IPS-18a (cell line): ENCODE measurements at regions not wholly inside any gene's neighbourhood (a gene's known extent, or its start where the extent isn't known, plus 50 kb on each side); places are given as distances from the start of the nearest gene placed in this dataset.
"Not testable (repeated sequence)": the region's sequence is repeated elsewhere in the genome, so short reads cannot be mapped to it uniquely, and the experiment has no call there.

ENCODE experiments used
- H3K27ac ChIP-seq: one replicate; pipeline ENCODE4 v1.5.1; 2013; ENCODE audit warnings: low read length
- H3K27me3 ChIP-seq: one replicate; pipeline ENCODE4 v1.6.1; 2013; ENCODE audit warnings: mild to moderate bottlenecking, low read length; ENCODE audit not compliant: control insufficient read depth, insufficient read depth
- H3K36me3 ChIP-seq: one replicate; pipeline ENCODE4 v1.6.1; 2013; ENCODE audit warnings: low read depth, low read length; ENCODE audit not compliant: control insufficient read depth
- H3K4me1 ChIP-seq: one replicate; pipeline ENCODE4 v1.6.1; 2013; ENCODE audit warnings: low read depth, low read length; ENCODE audit not compliant: control insufficient read depth
- H3K4me3 ChIP-seq: one replicate; pipeline ENCODE4 v1.5.1; 2013; ENCODE audit warnings: low read length
- H3K9ac ChIP-seq: one replicate; pipeline ENCODE4 v1.6.1; 2013; ENCODE audit warnings: mild to moderate bottlenecking, low read length, moderate library complexity
- H3K9me3 ChIP-seq: one replicate; pipeline ENCODE4 v1.6.1; 2013; ENCODE audit warnings: low read depth, low read length; ENCODE audit not compliant: control insufficient read depth

- no peak overlapping the region for H3K9ac ChIP-seq
- H3K27me3 ChIP-seq = no peaks in the 10 kb centered on the region
- peaks cover 36% of the 10 kb centered on the region for H3K4me1 ChIP-seq
- no peaks in the 10 kb centered on the region for H3K36me3 ChIP-seq
- no peak overlapping the region for H3K4me3 ChIP-seq
- H3K9me3 ChIP-seq = no peaks in the 10 kb centered on the region
- peak overlapping the region; percentile 14 for H3K27ac ChIP-seq
Observed at GRCh38 chr9:78438211-78438610, 141.3 kb downstream of the PSAT1 start.

- Histone ChIP-seq H3K9me3 (no peaks in the 10 kb centered on the region), H3K4me3 (peak overlapping the region; percentile 32), H3K27me3 (no peaks in the 10 kb centered on the region), H3K9ac (no peak overlapping the region), H3K36me3 (no peaks in the 10 kb centered on the region), H3K4me1 (peaks cover 36% of the 10 kb centered on the region), H3K27ac (no peak overlapping the region)
Observed at GRCh38 chr9:78438780-78439179, 141.9 kb downstream of the PSAT1 start.

- H3K27me3 ChIP-seq = no peaks in the 10 kb centered on the region
- H3K9me3 ChIP-seq = no peaks in the 10 kb centered on the region
- no peak overlapping the region for H3K27ac ChIP-seq
- peaks cover 36% of the 10 kb centered on the region for H3K4me1 ChIP-seq
- peak overlapping the region; percentile 32 for H3K4me3 ChIP-seq
- H3K36me3 ChIP-seq = no peaks in the 10 kb centered on the region
- H3K9ac ChIP-seq = no peak overlapping the region
Observed at GRCh38 chr9:78439190-78439865, 142.4 kb downstream of the PSAT1 start.

- Histone ChIP-seq H3K4me1 (peaks cover 36% of the 10 kb centered on the region), H3K9me3 (no peaks in the 10 kb centered on the region), H3K27me3 (no peaks in the 10 kb centered on the region), H3K4me3 (peak overlapping the region; percentile 21), H3K27ac (no peak overlapping the region), H3K9ac (no peak overlapping the region), H3K36me3 (no peaks in the 10 kb centered on the region)
Observed at GRCh38 chr9:78439866-78440830, 143.2 kb downstream of the PSAT1 start.

- no peaks in the 10 kb centered on the region for H3K36me3 ChIP-seq
- H3K27ac ChIP-seq = no peak overlapping the region
- no peak overlapping the region for H3K4me3 ChIP-seq
- H3K27me3 ChIP-seq = no peaks in the 10 kb centered on the region
- H3K9me3 ChIP-seq = no peaks in the 10 kb centered on the region
- H3K9ac ChIP-seq = no peak overlapping the region
- peaks cover 36% of the 10 kb centered on the region for H3K4me1 ChIP-seq
Observed at GRCh38 chr9:78441396-78441795, 144.5 kb downstream of the PSAT1 start.

GRCh38 chr9:78441822-78442431 lies 145.0 kb downstream of the PSAT1 start:
- Histone ChIP-seq H3K4me3 (no peak overlapping the region), H3K27ac (no peak overlapping the region), H3K4me1 (peaks cover 36% of the 10 kb centered on the region), H3K27me3 (no peaks in the 10 kb centered on the region), H3K36me3 (no peaks in the 10 kb centered on the region), H3K9ac (no peak overlapping the region), H3K9me3 (no peaks in the 10 kb centered on the region)

GRCh38 chr9:78442577-78442976 lies 145.7 kb downstream of the PSAT1 start:
- not testable (repeated sequence) for H3K9ac ChIP-seq, H3K27me3 ChIP-seq, H3K36me3 ChIP-seq, H3K4me3 ChIP-seq, H3K27ac ChIP-seq, H3K9me3 ChIP-seq
- H3K4me1 ChIP-seq = peaks cover 34% of the 10 kb centered on the region

GRCh38 chr9:78443946-78444345 lies 147.0 kb downstream of the PSAT1 start:
- Histone ChIP-seq H3K27ac (no peak overlapping the region), H3K4me3 (no peak overlapping the region), H3K36me3 (no peaks in the 10 kb centered on the region)

GRCh38 chr9:78448960-78449673 lies 152.2 kb downstream of the PSAT1 start:
- Histone ChIP-seq H3K36me3 (no peaks in the 10 kb centered on the region), H3K9ac (no peak overlapping the region), H3K27me3 (no peaks in the 10 kb centered on the region), H3K4me1 (peaks cover 3% of the 10 kb centered on the region), H3K4me3 (no peak overlapping the region), H3K27ac (no peak overlapping the region), H3K9me3 (no peaks in the 10 kb centered on the region)

More at GRCh38 chr9:78443946-78444345, 147.0 kb downstream of the PSAT1 start:
- H3K9ac ChIP-seq = no peak overlapping the region
- H3K4me1 ChIP-seq = peaks cover 20% of the 10 kb centered on the region
- H3K9me3 ChIP-seq = no peaks in the 10 kb centered on the region
- no peaks in the 10 kb centered on the region for H3K27me3 ChIP-seq

GRCh38 chr9:78453450-78453849 lies 156.5 kb downstream of the PSAT1 start:
- Histone ChIP-seq H3K9ac (no peak overlapping the region), H3K27ac (no peak overlapping the region), H3K4me3 (no peak overlapping the region), H3K27me3 (no peaks in the 10 kb centered on the region), H3K4me1 (peaks cover 3% of the 10 kb centered on the region), H3K36me3 (no peaks in the 10 kb centered on the region), H3K9me3 (no peaks in the 10 kb centered on the region)

- no peaks in the 10 kb centered on the region for H3K27me3 ChIP-seq
- H3K4me1 ChIP-seq = no peaks in the 10 kb centered on the region
- no peaks in the 10 kb centered on the region for H3K36me3 ChIP-seq
- no peak overlapping the region for H3K27ac ChIP-seq
- no peaks in the 10 kb centered on the region for H3K9me3 ChIP-seq
- no peak overlapping the region for H3K4me3 ChIP-seq
- H3K9ac ChIP-seq = no peak overlapping the region
Observed at GRCh38 chr9:78462611-78463010, 165.7 kb downstream of the PSAT1 start.
